SK-N-SH (cell line): ENCODE measurements at regions not wholly inside any gene's neighbourhood (a gene's known extent, or its start where the extent isn't known, plus 50 kb on each side); places are given as distances from the start of the nearest gene placed in this dataset.

Experiments
- CHD2 ChIP-seq: fragments of 150-350 bp; IDR thresholded peaks from 2 replicates; pipeline ENCODE4 v1.6.1; 2018; ENCODE audit warnings: low read length; ENCODE audit not compliant: partially characterized antibody
- CTCF ChIP-seq: fragments of 200-600 bp; sonication (generic); IDR thresholded peaks from 2 replicates; pipeline ENCODE4 v1.6.1; 2017; ENCODE audit warnings: antibody characterized with exemption, mild to moderate bottlenecking, moderate library complexity
- ELF1 ChIP-seq: IDR thresholded peaks from 2 replicates; pipeline ENCODE4 v1.4.0; 2012
- REST ChIP-seq: IDR thresholded peaks from 2 replicates; pipeline ENCODE4 v1.6.1; 2012; ENCODE audit warnings: mild to moderate bottlenecking, low read depth, low read length, moderate library complexity
- TCF12 ChIP-seq: IDR thresholded peaks from 2 replicates; pipeline ENCODE4 v1.4.0; 2012

DNA sequence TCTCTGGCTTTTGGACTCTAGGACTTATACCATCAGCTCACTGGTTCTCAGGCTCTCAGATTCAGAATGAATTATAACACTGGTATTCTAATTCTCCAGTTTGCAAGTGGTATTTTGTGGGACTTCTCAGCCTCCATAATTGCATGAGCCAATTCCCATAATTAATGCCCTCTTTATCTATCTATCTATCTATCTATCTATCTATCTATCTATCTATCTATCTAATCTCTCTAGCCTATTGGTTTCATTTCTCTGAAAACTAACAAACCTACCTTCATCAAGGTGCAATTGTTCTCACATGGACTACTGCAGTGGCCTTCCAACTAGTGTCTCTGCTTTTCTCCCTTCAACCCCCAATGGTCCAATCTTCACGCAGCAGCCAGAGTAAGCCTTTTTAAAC, 507.4 kb downstream of the ETNK1 start:
- TF ChIP-seq CTCF (no peak), ELF1 (no peak), CHD2 (no peak), TCF12 (no peak), REST (no peak)
